Ovary (tissue), 3 donors: ENCODE measurements at regions not wholly inside any gene's neighbourhood (a gene's known extent, or its start where the extent isn't known, plus 50 kb on each side); places are given as distances from the start of the nearest gene placed in this dataset.

Experiments used
- CTCF ChIP-seq, 3 donors: fragments of 450-650 bp in 2 of 3; fragments of 200-600 bp in 1 of 3; IDR thresholded peaks; one replicate each; pipeline versions ENCODE4 v1.5.1 to v1.8.0; 2016 to 2022; ENCODE audit warnings: antibody characterized with exemption in 3 of 3, mild to moderate bottlenecking in 1 of 3
- POLR2A ChIP-seq: fragments of 450-650 bp; IDR thresholded peaks from one replicate; pipeline ENCODE4 v1.6.1; 2017; ENCODE audit warnings: antibody characterized with exemption, mild to moderate bottlenecking, moderate library complexity
- donor health status: DM: no; HTN: no; CAD: no.

- TF ChIP-seq CTCF (IDR thresholded peaks at IDR 0.05) (no peak), POLR2A (no peak)
These were observed 92.4 kb upstream of the CHST9 start for GRCh38 chr18:27277554-27277953.
